Islet precursor cell (in vitro differentiated cells): ENCODE measurements at regions not wholly inside any gene's neighbourhood (a gene's known extent, or its start where the extent isn't known, plus 50 kb on each side); places are given as distances from the start of the nearest gene placed in this dataset.

Experiments used
- DNase-seq: peaks from one replicate; pipeline ENCODE4 v3.0.0-alpha.2; 2018

DNA sequence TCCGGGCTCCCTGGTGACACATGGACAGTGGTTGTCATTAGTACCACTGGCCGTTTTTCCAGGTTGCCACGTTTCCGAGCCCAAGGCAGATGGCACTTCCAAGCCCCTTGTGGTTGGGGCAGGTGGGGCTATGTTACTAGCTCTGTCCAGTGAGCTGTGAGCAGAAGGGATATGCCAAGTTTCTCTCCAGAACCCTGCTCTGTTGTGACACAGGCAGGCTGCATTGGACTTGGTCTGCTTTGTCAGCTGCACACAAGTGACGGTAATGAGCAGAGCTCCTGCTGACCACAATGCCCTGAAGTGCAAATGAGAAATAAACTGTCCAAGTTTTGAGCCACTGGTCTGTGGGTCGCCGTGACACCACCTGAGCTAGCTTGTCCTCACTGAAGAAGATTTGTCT lies 118.8 kb downstream of the GYPC start:
- DNase-seq = no peak

DNA sequence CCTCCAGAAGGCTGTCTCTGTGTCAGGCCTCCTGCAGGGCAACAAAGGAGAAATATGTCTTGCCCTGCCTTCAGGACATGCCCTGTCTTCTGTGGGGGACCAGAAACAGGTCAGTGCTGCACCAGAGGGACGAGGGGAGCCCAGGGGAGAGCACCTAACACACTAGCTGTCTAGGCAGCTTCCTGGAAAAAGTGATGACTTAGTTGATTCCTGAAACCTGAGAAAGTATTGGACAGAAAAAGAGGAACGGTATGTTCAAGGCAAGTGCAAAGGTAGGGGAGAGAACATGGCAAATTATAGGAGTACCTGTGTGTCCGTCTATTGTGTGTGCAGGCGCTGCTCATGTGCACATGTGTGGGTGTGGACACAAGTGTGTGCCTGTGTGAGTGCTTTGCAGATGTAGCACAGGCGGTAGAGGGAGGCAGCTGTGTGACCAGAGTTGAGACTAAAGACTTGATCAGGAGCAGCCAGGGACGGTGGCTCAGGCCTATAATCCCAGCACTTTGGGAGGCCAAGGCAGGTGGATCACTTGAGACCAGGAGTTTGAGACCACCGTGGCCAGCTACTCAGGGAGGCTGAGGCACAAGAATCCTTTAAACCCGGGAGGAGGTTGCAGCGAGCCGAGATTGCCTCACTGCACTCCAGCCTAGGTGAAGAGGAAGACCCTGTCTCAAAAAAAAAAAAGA lies 119.5 kb downstream of the GYPC start:
- no peak for DNase-seq

DNA sequence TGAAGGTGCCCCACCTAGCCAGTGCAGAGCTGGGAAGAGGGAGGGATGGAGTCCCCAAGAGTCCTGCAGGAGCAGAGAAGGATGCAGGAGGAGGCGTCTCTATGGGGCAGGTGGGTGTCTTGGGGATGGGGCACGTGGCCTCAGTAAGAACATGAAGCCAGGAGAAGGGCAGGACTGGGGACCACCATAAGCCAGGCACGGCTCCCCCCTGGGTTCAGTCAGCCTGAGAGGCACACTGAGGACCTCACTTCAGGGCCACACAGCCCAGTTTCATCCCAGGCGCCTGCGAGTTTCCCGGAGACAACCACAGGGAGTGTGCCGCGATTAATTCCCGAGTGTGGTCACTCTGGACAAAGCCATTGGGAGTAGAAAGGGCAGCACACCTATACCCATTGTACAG lies 120.3 kb downstream of the GYPC start:
- no peak for DNase-seq

DNA sequence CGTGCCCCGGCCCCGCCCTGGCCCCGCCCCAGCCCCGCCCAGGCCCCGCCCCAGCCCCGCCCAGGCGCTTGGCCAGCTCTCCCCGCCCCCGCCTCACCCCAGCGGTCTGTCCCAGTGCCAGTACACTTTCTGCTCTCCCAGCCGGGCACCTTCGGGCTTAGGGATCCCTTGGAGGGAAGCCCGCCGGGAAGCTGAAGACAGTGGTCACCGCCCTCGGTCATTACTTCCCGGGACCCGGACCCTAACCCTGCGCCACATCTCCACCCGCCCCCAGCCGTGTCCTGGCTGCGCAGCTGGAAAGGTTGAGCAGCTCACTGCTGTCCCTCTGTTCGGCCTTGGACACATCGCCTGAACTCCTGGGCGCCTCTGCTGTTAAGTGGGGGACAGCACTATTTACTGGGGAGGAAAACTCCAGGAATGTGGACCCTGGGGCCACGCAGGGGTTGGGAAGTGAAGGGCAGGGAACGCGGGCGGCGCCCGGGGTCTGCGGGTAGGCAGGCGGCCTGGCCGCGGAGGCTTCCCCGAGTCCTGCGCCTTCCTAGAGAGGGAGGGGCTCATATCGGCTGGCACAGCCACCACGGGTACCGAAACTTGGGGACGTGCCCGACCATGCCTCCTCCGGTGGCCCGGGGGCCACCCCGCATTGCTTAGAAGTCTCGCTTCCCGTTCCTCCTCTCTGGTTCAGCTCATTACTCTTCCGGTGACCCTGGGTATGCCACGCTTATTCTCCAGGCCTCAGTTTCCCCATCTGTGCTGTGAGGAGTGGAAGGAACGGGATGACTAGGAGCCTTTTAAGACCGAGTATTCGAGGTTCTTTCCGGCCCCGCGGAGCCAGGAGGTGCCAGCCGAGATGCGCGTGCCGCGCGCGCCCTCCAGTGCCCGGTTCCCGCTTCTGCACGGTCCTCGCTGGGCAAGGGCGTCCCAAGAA lies 121.0 kb downstream of the GYPC start:
- peak; percentile 87 for DNase-seq

DNA sequence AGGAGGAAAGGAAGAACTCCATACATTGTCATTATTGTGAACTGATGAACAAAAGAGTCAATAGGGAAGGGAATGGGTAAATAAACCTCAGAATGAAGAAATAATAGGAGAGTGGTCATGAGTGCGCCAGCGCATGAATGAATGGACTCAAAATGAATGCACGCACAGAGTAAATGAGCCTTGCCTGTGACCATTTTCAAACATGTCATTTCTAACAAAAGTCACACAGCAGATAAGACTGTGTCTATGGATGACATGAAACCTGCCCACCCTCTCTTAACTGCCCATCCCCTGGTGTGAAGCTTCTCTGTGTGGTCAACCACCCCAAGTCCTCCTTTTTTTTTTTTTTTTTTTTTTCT lies 121.1 kb upstream of the TEX51 start:
- no peak for DNase-seq

DNA sequence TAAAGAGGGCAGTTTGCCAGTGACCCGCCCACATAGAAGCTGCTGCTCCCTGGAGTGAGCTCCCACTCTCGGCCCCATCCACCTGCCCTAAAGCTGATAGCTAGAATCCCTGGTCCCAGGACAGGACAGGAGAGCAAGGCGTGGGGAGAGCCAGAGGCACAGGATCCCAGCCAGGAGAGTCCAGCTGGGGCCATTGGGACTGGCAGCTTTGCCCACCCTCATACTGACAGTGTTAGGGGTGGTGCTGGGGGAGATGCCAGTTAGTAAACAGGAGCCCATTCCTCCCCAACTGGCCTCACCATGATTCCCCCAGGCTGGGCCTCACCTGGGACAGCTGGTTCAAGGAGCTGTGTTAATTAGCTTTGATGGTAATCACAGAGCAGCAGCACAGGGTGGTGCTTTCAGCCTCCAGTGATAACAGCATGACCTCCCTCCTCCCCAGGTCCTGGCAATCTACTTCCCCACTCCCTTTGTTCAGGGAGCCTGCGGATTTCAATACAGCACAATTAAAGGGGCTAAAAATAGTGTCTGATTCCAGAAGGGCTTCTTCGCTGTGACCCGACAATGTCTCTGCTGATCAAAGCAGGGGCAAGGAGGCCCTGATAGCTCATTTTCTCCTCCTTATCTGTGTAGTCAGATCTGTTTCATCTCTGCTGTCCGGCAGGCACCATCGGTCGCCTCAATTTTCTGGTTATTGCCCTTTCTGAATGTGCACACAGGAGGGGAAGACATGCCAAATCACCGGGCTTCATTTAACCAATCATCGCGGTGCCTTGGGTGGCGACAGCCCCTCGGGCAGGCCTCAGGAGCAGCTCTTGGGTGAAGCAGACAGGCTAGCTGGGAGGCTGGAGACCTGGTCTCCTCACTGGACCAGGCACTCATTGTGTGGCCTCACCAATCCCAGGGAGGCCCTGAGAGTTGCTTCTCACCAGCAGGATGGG lies 119.9 kb upstream of the TEX51 start:
- no peak for DNase-seq

DNA sequence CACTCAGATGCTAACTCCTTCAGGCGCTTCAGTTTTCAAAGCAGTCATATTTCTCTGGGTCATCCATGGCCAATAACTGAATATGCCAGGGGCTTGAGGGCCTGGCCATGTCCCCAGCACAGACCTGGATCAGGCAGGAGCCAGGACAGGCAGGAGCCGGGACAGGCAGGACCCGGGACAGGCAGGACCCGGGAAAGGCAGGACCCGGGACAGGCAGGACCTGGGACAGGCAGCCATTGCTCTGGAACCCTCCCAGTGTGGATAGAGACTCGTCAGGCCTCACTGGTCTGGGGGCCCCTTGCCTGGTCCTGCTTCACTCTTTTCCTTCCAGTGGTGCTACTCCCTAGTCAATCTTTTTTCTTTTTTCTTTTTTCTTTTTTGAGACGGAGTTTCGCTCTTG lies 117.5 kb upstream of the TEX51 start:
- no peak for DNase-seq

DNA sequence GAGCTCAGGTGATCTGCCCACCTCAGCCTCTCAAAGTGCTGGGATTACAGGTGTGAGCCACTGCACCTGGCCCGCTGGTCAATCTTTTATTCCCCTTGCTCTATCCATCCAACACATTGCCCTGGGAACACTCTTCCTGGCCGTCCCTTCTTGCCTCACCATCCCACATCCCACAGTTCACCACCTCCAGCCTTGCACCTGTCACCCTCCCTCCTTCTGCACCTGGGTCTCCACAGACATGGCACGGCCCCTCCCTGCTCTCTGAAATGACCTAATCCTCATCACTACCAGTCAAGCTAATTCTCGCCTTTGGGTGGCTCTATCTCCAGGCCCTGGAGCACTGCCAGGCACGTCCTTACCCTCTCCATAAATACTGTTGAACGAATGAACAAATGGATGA lies 116.9 kb upstream of the TEX51 start:
- DNase-seq = no peak

DNA sequence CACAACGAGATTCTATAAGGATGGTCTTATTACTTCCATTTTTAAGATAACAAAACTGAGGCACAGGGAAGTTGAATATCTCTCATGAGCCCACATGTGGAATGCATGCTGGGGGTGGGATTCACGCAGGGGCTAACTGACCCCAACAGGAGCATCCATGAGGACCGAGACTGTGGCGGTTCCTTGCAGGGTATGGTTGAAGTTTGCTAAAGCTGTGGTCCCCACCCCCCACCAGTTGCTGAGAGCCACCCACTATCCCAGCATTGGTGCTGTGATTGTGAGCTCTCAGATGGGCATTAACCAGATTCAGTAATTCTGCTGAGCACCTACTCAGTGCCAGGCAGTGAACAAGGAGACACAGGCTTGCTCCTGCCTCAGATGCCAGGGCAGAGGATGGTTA lies 116.0 kb upstream of the TEX51 start:
- no peak for DNase-seq

DNA sequence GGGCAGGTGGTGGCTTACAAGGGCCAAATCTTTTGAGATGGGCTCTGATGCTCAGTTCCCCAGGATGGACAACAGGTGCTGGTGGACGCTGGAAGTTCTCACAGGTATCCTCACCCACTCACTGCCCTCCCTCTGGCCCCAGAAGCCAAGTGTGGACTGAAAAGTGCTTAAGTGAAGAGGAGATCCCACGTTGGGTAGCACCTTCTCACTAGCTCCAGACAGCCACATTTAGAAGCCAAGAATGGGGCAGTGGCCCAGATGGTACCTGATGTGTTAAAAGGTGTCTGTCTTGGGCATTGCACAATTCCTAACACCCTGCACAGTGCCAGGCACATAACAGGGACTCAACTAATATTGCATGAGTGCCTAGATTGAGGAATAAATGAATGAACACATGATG lies 115.3 kb upstream of the TEX51 start:
- DNase-seq = no peak

DNA sequence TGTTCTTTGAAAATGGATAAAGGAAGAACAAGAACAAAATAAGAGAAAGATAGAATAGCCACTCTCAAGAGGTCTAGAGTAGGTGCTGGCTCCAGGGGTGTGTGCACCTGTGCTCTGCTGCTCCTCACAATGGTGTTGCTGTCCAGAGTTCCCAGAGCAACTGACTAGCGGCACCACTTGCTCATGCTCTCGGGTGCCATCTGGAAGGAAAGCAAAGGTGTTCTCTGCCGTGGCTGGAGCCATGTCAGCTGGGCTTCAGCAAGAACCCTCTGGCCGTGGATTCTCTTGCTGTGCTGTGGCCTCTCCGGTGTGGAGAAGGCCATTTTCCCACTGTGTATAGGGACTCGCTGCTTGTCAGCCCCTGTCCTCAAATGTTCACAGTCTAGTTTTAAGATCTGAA lies 114.6 kb upstream of the TEX51 start:
- no peak for DNase-seq

DNA sequence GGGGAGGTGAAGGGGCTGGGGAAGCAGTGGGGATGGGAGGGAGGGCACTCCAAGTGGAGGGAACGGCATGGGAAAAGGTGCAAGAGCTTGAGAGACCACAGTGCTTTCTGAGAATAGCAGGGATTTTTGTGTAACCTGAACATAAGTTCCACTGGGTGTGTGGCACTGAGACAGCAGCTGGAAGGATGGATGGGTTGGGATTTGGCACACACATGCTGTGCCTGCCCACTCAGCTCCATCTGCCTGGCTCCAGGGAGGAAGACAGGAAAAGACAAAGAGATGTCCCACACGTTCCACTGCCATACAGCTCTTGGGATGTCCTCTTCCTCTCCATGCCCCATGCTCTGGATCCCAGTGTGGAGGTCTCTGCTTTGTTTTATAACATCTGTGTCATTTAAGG lies 114.1 kb upstream of the TEX51 start:
- DNase-seq = no peak

DNA sequence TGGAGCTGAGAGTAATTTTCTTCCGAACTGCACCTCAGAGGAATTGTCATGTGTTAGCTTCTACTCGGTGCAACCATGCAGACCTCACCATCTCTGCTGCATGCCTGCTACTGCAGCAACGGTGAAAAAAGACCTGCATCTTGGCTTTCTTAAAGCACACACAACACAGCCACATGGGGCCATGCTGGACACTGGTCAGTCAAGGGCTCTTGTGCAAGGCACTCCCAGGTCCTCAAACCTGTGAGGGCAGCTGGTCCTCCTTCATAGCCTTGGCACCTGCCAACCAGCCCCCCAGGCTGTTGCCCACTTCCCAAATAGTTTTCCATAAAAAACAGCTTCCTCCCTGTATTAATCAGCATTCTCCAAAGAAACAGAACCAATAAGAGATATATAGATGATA lies 113.5 kb upstream of the TEX51 start:
- no peak for DNase-seq

DNA sequence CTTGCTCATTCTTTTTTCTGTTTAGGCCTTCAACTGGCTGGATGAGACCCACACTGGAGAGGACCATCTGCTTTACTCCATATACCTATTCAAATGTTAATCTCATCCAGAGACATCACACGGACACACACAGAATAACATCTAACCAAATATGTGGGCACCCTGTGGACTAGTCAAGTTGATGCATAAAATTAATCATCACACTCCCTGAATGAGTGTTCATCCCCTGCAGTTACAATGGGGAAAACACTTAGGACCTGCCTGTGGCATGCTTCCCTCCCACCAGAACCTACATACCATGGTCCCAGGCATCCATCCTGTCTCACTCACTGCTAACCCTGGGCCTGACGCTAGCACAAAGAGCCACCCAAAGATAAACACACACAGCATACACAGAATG lies 112.8 kb upstream of the TEX51 start:
- no peak for DNase-seq

DNA sequence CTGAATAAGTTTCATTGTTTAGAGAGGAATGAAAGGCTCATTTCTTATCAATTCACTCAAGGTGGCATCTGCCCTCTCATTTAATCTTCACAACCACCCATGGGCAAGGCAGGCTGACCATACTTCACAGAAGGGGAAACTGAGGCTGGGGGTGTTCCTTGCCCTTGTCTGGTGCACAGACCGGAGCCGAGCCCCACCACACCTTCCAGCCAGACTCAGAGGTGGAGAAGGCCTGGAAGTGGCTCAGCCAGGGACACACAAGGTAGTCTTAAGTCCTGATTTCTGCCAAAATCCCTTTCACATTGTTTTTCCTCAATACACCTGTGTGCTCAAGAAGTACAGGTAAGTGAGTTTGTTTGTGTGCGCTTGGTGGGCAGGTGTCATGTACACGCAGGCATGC lies 111.9 kb upstream of the TEX51 start:
- DNase-seq = no peak

DNA sequence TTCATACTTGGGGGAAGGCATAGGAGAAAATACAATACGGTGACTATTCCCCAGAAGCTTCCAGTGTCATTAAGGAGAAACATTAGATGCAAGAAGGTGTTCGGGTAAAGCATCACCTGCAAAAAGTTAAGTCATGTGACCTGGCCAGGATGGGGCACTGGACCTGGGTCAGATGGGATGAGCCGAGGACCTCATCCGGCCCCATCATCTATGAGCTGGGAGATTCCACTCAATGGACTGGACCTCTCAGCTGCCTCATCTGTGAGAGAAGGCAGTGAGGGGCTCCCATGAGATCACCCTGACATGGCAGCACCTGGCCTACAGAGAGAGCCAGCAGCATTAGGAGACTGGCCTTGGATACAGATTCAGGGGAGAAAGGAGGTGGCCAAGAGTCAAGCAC lies 111.4 kb upstream of the TEX51 start:
- peak; percentile 24 for DNase-seq

DNA sequence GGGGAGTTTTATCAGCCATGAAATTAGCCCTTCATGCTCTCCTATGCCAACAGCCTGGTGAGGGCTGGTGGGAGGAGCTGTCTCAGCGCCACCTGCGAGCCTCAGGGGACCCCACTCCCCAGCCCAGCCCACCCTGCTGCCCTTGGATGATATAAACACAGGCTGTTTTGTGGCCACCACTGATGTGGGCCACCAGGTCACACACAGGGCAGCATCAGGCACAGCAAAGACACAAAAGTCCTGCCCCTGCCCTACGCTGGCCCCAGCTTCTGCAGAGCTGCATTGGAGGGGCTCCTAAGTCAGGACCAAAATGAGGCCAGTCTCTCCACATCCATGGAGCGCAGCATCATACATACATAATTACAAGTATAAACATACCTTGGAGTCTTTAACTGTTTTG lies 110.6 kb upstream of the TEX51 start:
- no peak for DNase-seq

DNA sequence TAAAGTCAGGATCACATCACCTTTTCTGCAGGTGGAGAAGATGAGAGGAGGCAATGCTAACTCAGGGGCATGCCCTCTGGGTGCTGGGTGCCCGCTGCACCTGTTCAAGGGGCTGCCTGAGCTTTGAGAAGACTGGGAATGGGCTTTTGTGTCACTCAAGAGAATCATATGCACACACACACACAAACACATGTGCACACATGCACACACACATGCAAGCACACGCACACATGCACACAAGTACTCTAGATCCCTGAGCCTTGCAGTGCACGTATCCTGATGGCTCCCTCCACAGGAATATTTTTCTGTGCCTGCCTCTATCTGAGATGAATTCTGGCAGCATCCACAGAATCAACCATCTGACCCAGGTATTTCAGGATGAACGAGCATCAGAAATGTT lies 110.0 kb upstream of the TEX51 start:
- peak; percentile 19 for DNase-seq

DNA sequence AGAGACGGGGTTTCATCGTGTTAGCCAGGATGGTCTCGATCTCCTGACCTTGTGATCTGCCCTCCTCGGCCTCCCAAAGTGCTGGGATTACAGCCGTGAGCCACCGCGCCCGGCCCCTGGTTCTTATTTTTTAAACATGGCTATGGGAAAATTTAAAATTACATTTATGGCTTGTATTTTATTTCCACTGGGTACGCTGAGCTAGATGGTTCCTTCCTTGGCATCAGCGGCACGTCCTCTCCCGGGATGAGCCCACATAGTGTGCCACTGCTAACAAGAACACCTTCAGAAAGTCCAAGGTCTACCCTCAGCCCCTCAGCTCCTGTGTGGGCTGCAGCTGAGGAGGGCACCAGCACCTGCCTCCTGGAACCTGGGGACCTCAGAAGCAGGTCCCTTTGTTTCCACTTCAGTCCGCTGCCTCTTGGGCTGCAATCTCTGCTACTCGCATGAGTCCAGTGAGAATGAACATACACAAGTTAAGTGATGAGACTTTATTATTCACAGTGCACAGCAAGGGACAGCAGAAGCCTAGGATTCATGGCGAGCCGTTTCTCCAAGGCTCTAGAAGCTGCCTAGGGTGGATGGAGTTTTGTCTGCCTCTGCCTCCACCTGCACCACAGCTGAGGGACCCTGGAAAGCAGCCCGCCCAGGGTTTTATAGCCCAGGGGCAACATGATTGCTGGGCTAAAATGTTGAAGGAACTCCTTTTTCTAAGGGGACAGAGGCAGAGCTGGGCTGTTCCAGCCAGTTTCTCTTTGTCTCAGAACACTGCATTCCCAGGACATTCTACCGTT lies 107.5 kb upstream of the TEX51 start:
- peak; percentile 38 for DNase-seq

DNA sequence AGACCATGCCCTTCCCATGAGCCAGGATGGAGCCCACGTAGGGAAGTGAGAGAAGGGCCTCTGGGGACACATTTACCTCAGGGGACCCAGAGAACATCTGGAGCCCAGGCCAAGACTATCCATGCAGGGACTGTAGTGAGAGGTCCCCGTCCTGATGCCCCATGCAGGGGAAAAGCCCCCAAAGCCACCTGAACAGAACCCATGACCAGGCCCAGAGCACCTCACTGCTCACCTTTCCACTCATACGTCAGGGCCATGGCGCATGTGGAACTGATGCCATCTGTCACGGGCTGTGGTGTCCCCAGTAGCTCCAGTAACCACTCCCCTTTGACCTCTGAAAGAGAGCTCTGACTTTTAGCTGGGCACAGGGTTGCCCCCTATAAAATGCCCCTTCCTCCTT lies 106.5 kb upstream of the TEX51 start:
- DNase-seq = peak; percentile 30

DNA sequence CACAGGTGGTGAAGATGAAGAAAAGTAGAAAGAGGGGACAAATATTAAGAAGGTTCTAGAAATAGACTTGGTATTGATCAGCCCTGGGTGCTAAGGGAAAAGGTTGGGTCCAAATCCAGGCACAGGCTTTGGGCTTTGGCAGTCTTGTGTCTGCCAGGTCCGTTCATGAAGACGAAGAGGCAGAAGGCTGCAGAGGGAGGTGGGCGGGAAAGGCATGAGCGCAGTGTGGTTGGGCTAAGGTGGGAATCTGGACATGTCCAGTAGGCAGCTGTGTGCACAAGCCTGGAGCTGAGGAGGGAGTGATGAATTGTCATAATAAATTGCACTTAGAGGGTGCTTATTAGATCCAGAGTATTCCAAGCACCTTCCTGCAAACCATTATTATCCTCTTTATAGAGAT lies 105.7 kb upstream of the TEX51 start:
- DNase-seq = peak; percentile 38

DNA sequence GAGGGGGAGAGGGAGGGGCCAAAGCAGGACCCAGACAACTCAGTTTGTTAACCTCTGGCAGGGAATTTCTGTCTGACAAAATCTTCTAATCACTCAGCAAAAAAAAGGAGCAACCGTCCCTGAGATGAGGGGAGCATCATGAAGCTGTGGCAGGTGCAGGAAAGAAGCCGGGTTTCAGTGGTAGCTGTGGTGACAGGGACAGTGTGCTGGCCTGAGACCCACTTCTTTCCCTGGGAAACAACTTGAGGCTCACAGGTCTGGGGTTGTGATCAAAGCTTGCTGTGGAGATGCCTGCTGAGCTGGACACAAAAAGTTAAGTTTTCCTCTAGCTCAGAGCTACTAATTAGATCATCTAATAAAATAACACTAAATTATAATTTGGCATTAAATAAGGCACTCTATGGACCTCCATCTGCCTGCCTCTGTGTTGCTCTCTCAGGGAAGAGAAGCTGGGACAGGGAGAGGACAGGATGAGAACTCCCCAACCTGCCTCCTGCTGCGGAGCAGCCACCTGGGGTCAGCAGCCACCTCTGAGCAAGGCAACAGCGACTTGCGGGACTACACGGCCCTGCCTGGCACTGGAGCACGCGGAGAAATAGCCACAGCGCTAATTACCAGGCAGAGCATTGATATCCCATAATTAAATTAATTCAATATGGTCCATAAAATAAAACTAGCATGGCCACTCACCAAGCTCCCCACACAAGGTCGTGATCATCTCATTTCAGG lies 104.6 kb upstream of the TEX51 start:
- peak; percentile 50 for DNase-seq
